NCI-H146 treated with DMSO at 0.1 percent for 48 hours (cell line): ENCODE measurements at regions not wholly inside any gene's neighbourhood (a gene's known extent, or its start where the extent isn't known, plus 50 kb on each side); places are given as distances from the start of the nearest gene placed in this dataset.
"Not testable (repeated sequence)": the region's sequence is repeated elsewhere in the genome, so short reads cannot be mapped to it uniquely, and the experiment has no call there.

Source experiments
- DNase-seq: peaks from one replicate; lab custom pipeline; 2025; ENCODE audit not compliant: unreplicated experiment; lab: John Stamatoyannopoulos, UW

DNA sequence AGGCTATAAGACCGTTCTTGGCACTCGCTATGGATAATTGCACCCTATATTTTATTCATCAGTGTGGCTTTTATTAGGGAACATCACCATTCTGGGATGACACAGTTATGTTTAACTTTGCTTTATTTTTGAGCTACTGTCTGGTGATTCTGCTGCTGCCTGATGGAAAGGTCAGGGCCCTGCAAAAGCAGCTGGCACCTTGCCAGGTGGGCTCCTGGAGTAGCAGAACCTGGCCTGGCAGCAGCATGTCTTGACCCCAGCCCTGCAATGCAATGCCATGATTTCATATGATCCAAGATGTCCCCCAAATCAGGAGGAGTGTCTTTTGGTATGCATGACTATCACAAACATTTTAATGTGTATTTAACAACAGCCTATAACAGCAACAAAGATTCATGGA lies 228.4 kb upstream of the RSPO3 start:
- no peak for DNase-seq

DNA sequence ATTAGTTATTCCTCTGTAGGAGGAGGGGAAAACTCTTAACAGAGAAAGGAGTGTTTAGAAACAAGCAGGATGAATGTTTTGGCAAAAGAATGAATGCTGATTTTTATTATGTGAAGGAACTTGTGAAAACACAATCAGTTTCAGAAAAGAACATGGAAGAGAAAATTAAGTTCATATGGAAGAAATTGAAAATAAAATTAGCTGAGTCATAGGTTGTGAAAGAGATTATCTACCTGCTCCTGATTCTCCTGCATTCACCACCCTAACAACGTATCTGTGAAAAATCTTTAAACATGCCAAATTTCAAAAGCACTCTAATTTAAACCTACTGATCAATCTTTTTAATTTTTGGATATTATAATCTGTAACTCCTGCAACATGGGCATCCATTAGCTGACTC lies 227.3 kb upstream of the RSPO3 start:
- no peak for DNase-seq

DNA sequence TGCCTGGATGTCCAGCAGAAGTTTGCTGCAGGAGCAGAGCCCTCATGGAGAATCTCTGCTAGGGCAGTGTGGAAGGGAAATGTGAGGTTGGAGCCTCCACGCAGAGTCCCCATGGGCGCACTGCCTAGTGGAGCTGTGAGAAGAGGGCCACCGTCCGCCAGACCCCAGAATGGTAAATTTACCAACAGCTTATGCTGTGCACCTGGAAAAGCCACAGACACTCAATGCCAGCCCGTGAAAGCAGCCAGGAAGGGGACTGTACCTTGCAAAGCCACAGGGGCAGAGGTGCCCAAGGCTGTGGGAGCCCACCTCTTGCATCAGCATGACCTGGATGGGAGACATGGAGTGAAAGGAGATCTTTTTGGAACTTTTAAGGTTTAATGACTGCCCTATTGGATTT lies 225.6 kb upstream of the RSPO3 start:
- not testable (repeated sequence) for DNase-seq

DNA sequence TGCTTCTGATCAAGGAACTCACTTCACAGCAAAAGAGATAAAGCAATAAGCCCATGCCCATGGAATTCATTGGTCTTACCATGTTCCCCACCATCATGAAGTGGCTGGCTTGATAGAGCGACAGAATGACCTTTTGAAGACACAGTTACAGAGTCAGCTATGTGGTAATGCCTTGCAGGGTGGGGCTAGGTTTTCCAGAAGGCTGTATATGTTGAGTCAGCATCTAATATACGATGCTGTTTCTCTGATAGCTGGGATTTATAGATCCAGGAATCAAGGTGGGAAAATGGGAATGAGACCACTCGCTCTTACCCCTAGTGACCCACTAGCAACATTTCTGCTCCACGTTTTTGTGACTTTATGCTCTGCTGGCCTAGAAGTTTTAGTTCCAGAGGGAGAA lies 220.7 kb upstream of the RSPO3 start:
- no peak for DNase-seq

DNA sequence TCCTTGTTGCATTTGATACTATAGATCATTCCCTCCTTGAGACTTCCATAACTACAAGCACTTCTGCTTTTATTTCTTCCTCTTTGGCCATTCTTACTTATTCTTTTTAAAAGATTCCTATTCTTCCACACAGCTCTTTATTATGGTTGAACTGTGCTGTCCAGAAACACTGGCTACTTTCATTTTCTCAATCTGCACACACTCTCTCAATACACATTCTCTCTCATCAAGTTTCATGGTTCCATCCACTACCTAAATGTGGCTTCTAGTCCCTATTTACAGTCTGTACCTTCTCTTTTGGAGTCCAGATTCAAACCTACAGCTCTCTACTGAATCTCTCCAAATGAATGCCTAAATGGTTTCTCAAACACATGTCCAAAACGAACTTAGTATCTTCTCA lies 214.3 kb upstream of the RSPO3 start:
- no peak for DNase-seq

DNA sequence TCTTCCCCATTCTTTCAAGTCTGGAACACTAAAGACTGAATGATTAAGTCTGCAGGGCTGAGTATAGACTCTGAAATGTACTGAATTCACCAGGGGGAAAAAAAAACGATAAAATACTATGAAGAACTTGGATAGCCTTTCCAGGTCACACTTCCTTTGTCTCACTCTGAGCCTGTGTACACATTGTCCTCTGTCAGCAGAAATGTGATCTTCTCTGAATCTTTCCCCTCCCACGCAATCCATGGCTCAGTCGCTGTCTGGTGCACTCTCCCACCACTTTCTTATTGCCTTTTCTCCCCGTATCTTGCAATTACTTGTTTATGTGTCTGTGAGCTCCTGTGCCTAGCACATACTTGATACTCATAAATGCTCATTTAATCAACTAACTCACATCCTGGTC lies 212.6 kb upstream of the RSPO3 start:
- no peak for DNase-seq

DNA sequence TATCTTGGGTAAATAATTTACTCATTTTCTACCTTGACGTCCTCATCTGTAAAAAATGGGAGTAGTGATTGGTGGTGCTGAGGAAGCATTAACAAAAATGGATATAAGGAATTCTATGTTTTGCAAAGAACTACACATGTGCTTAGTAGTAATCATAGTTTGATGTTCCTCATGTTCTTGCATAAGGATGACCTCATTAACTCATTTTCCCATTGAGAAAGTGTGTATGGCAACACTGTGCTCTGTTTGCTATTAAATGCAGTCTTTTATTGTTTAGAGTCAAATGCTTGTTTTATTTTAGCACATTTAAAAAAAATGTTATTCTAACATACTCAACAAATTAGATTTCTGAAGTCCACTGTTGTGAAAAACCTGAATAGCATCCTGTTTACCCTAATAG lies 211.2 kb upstream of the RSPO3 start:
- DNase-seq, result no peak

DNA sequence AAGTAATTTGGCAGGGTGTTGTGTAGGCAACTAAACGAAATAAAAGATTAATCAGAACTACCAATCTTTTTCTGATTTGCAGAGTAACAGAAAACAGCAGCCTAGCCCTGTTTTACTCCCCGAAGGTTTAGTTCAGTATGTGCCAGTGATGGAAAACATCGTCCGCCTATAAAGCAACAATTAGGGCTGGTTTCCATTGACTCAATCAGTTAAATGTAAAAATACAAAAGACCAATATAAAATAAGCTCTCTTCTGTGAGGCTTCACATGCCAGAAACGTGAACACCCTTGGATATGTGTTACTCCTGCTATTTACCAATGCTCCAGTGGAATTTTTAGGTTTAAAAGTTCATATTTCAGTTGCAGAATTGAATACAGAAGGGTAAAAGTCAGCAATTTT lies 210.5 kb upstream of the RSPO3 start:
- no peak for DNase-seq

DNA sequence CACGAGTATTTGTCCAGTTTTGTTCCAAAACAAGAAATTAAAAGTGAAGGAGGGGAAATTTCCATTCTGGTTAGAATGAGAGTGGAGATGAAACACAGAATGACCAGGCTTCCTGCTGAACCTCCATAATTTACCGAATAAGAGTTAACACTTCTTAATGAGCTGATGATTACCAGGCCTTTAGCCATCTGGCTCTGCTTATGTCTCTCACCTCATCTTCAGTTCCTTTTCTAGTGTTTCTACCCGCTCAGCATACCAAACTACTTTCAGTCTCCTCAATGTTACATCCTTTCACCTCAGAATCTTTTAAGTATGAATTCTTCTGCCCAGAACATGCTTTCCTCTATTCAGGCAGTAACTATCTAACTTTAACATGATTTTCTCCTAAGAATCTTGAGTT lies 209.0 kb upstream of the RSPO3 start:
- DNase-seq, result no peak

DNA sequence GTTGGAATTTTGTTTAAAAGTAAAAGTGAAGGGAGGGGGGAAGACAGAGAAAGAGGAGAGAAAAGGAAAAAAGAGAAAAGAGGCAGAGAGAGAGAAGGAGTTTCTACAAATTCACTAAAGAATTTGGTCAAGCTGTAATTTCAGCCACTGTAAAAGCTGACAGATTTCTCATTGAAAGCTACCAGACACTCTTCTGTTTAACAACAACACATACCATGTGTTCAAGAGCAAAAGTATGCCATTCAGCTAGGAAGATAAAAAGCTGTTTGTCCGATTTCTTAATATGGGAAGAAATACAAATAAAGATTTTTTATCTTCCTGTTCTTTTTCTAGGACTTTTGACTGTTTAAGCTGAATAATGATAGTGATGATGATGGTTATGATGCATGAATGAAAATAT lies 204.8 kb upstream of the RSPO3 start:
- DNase-seq, result no peak

DNA sequence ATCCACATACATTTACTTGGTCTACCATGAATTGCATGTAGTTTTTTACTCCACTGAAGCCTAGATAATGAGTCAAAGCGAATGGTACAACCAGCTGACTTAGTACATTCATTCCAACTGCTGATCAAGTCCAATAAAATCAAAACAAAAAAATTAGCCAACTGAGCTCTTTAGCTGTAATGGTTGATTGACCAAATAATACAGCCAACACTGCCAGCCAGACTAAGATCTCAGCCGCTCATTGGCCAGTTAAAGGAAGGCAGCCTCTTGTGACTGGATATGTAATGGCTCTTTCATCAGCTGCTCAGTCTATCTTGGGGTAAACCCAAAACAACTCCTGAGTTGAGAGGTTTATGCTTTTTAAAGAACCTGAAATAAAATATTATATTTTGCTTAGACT lies 204.3 kb upstream of the RSPO3 start:
- DNase-seq, result no peak

DNA sequence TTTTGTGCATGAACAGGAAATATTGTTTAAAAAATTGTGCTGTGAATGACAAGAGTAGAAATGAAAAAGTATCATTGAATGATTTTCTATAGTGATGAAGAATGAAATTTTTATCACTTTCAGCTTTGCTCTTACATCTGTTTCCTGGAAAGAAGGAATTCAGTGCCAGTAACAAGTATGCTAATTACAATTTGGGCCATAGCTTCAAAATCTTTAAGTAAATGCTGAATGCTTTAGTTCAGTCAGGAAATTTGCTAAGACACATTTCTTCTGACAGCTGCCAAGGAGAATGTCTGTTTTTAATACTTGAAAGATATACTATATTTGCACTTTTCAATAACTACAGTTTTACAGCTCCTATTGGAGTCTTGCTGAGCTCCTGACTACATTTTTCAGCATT lies 203.7 kb upstream of the RSPO3 start:
- no peak for DNase-seq

DNA sequence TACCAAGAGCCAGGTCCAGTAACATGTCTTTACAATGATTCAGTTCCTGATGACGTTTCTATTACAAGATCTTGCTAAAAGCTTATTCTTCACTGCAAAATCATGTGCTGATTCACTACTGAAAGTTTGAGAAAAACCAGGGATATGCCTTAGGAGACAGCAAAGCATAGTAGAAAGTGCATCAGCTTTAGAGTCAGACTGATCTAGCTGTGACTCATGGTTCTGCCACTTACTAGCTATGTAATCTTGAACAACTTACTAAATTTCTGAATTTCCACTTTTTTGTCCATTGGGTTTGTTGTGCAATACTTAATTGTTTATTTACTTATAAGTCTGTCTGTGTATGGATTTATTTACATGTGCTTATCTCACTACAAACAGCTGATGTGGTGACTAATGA lies 198.5 kb upstream of the RSPO3 start:
- no peak for DNase-seq

DNA sequence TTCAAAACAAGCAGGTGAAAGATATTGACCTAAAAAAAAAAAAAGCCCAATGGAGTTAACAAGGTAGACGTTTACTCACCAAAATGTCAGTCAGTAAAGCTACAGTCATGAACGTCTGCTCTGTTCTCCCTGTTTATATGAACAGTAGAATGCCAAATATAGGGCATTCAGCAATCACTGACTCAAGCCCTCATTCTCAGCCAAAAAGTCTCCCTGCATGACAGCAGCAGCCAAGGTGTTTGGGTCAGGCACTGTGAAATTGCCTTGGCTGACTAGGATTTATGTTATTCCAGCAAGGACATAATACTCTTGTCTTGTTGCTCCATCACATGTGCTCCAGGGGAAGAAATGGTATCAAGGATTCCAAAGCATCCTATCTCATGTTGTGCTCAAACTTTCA lies 194.7 kb upstream of the RSPO3 start:
- no peak for DNase-seq

DNA sequence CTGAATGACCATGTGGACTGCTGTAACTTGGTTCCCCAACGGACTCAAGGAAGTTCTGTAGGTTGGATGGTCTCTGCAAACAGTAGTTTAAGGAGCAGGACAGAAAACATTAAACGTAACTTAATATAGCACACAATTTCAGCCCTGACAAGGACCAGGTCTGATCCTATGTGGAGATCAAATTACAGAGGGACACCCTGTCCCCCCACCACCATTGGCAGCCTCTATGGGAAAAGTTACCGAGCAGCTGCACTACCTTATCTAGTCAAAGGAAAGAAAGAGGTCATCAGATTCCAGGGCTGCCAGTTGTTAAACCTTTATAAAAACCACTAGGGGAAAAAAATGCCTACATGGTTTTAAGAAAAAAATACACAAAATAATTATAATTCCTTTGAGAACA lies 191.5 kb upstream of the RSPO3 start:
- no peak for DNase-seq

DNA sequence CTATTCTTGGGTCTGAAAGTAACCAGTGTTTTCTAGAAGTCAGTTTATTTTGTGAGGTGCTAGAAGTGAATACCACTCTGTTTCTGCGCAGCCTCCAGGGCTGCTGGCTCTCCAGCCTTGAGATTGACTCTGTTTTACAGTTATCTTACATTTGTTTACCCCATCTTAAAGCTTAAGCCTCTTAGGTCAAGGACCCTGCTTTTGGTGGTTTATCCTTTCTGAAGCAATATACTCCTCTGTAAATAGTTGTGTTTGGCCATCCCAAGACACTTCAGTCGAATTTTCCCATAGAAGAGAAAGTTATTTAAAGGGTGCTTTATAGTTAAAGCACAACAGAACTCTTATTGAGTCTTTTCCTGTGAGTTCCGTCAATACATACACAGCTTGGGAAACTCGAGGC lies 190.6 kb upstream of the RSPO3 start:
- DNase-seq, result no peak

DNA sequence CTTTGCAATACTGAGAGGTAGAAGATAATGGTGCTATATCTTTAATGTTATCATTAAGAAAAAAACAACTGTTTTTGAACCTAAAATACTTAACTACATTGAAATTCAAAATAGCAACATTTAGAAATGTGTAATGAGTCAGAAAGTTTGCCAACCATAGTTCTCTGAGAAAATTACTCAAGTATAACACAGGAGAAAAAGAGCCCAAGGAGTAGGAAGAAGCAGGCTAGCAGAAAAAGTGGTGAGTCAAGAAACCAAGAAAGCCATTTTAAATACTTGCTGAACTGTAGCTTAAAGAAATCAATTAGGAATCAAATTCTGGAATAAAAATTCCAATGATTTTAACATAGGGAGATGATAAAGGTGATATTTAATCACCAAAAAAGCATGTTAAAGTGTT lies 181.0 kb upstream of the RSPO3 start:
- DNase-seq, result no peak

DNA sequence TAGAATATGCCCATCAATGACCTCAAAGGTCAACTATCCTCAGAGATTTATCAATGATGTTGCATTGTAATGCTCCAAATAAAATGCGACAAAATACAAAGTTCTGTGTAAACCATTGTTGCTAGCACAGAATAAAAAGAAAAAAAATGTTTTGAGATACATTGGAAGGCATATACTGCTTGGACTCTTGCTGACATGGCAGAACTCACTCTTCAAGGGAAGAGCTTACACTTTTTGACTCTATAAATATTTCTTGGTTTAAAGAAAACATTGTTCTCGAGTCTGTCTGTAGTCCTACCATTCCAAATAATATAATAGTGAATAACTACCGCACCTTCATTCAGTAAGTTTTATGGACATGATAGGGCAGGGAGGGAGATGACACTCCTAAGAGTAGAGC lies 178.7 kb upstream of the RSPO3 start:
- no peak for DNase-seq

DNA sequence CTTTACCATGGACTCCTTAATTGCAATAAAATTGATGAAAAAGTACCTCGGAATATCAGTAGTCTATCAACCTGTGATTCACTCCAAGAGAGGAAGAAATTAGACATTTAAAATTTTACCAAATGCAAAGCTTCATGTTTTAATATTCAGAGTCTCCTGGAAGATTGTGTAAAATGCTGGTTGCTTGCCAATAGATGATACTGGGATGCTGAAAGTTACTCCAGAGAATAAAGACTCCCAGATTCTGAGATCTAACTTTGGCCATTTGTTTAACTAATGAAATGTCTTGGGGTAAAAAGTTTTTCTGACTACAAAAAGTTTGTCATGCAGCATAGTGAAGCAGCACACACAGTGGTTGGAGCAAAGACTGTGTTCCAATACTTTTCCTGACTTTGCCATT lies 176.7 kb upstream of the RSPO3 start:
- DNase-seq, result no peak

DNA sequence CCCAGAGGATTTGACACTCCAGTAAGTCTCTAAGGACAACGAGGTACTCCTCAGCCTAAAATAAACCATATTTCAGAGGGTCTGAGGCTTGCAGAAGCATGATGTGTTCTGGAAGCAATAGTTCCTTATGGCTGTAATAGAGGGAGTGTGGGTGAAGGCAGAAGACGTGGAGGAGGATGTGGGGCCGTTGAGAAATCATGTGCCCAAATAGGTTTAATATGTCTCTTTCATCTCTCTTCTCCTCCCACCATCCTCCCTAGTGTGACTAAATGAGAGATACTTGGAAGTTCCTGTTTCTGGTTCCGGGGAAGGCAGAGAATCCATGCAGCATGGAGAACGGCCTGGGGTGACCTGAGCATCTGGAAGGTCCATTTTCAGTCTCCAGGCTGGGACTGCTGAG lies 174.0 kb upstream of the RSPO3 start:
- no peak for DNase-seq

DNA sequence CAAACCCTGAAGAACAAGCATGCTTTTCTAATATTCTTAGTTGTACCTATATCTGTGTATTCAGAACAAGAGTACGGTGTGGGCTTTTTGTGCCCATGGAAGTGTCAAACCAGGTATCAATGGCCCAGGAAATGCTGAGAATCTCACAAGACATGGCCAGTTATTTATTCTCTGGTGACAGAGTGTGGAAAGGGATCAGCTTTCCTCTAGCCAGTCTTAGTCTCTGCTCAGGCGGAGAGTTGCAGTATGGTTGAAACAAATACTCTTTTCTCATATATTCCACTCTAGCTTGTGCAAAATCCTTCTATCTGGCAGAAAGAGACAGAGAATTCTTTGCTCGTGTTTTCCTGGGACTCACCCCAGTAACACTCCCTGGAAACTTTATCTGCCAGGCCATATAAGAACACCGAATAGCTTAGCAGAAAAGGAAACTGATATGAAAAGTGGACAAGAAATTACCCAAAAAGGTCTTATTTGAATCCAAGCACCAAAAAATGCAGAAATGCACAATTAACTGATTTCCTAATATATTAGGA lies 173.3 kb upstream of the RSPO3 start:
- DNase-seq, result no peak

DNA sequence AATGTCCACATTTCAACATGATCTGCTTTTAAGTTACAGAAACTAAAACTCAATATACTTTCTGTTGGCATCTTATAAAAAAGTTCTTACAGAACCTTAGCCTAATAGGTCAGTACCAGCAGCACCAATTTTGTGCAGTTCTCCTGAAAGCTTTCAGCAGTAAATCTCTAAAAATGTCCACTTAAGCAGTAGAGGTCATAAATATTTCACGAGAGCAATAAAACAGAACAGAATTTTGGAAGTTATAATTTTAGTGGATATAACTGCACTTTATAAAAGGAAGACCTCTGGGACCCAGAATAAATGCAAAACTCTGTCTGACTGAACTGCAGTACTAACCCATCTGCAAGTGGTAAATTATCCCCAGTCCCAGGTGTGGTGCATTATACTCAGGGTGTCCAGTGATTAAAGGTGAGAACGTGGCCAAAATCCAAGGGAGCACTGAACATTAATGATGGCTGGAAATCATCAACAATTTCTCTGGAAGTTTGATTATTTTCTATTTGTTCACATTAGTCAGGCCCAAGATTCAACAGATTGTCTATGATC lies 172.6 kb upstream of the RSPO3 start:
- no peak for DNase-seq

DNA sequence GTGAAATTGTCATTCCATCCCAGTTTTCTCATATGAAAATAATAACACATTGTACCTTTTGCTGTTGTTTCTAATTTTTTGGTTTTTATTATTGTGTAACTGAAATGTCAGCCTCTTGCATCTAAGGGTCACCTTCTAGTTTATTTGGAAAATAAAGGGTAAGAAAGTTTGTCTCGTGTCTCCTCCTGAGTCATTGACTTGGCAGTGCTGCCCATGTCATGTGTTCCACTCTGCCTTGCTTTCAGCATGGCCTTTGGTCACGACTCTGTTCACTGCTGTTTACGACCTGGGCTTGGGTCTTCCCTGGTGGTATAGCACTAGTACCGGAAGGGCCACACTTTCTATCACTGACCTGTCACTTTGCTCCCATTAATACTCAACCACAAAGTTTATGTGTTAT lies 171.4 kb upstream of the RSPO3 start:
- no peak for DNase-seq

DNA sequence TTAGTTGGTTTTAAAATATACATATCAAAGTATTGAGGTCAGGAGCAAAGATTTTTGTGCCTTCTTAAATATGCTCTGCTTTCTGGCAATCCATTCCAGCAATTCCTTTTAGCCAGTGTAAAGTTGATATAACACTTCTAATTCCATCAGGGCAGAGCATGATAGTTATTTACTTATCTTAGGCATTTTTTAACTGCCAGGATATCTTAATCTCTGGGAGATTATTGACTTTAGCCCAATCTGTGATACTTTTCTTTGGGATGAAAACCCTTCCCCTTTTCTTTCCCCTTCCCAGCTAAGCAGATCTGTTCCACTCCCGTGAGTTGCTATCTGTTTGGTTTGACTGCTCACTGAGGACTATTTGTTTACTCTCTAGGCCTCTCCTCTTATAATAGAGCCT lies 168.7 kb upstream of the RSPO3 start:
- DNase-seq, result no peak
